HepG2 (cell line): ENCODE measurements at regions not wholly inside any gene's neighbourhood (a gene's known extent, or its start where the extent isn't known, plus 50 kb on each side); places are given as distances from the start of the nearest gene placed in this dataset.

Experiments used
- ATAC-seq: fragments of 200-7000 bp; cut with Tn5 transposase; 3 replicates; pipeline ENCODE4 v1.9.1; 2020; ENCODE audit warnings: mild to moderate bottlenecking, moderate library complexity
- BruUV-seq: library from RNA; stranded (reverse); fragments of 400-500 nt; replicated peaks from 2 replicates; lab custom pipeline; 2021; lab: Mats Ljungman, UMichigan
- CTCF ChIA-PET: fragments of 300-600 bp; formaldehyde crosslinking; extraction: SDS; loops from one replicate; lab custom pipeline; 2021; ENCODE audit warnings: low total read pairs, inconsistent platforms, low intra/inter-chr PET ratio; lab: Yijun Ruan, JAX
- POLR2A ChIA-PET: fragments of 350-600 bp; sonication (Branson Sonifier 250); formaldehyde crosslinking; loops from one replicate; lab custom pipeline; 2020; ENCODE audit warnings: antibody characterized with exemption, inconsistent platforms; lab: Yijun Ruan, JAX
- DNase-seq: peaks from one replicate; pipeline ENCODE4 v3.0.0-alpha.2; 2015; ENCODE audit warnings: low spot score
- FAIRE-seq: peaks from 3 replicates; lab custom pipeline; 2011; peaks lifted over from hg19 to GRCh38; lab: Jason Lieb, UNC
- H2AFZ ChIP-seq: one replicate; pipeline ENCODE4 v1.6.1; 2011; ENCODE audit warnings: low read length, inconsistent platforms
- H3K27ac ChIP-seq: fragments of 300-600 bp; 3 replicates; pipeline ENCODE4 v1.8.0; 2011; ENCODE audit warnings: mixed run types, mild to moderate bottlenecking, mixed read lengths, low read length, inconsistent platforms; ENCODE audit not compliant: insufficient read depth; ENCODE audit errors: extremely low read length
- H3K27me3 ChIP-seq, 2 experiments: fragments of 200-600 bp in 1 of 2; 2 replicates in 1 of 2; 3 replicates in 1 of 2; pipeline versions ENCODE4 v1.6.0 to v1.8.0; 2011; ENCODE audit warnings: low read length in 2 of 2, mild to moderate bottlenecking in 2 of 2, moderate library complexity in 2 of 2, inconsistent platforms in 1 of 2; ENCODE audit not compliant: insufficient read depth in 2 of 2, control insufficient read depth in 1 of 2
- H3K36me3 ChIP-seq, 2 experiments: fragments of 200-600 bp in 1 of 2; replicated peaks in 1 of 2; 2 replicates in 1 of 2; 3 replicates in 1 of 2; pipeline versions ENCODE4 v1.5.1 to v1.8.0; 2011; ENCODE audit warnings: low read length in 2 of 2, inconsistent platforms in 1 of 2; ENCODE audit not compliant: insufficient read depth in 2 of 2, control insufficient read depth in 1 of 2
- H3K4me1 ChIP-seq: 2 replicates; pipeline ENCODE4 v1.5.1; 2012; ENCODE audit warnings: low read length, inconsistent platforms; ENCODE audit not compliant: insufficient read depth
- H3K4me2 ChIP-seq: 2 replicates; pipeline ENCODE4 v1.6.0; 2011; ENCODE audit warnings: low read depth, low read length, inconsistent platforms
- H3K4me3 ChIP-seq, 3 experiments: fragments of 200-600 bp in 1 of 3; sonication (generic), shearing (Covaris generic) in 1 of 3; replicated peaks in 1 of 3; 2 replicates each; pipeline ENCODE4 v1.5.1; 2011 to 2016; ENCODE audit warnings: low read length in 3 of 3, inconsistent platforms in 2 of 3, low read depth in 2 of 3, mild to moderate bottlenecking in 2 of 3, control low read depth in 1 of 3, mixed read lengths in 1 of 3; ENCODE audit not compliant: insufficient read depth in 1 of 3
- H3K79me2 ChIP-seq: one replicate; pipeline ENCODE4 v1.6.1; 2011; ENCODE audit warnings: low read length, inconsistent platforms; ENCODE audit not compliant: insufficient read depth
- H3K9ac ChIP-seq: 2 replicates; pipeline ENCODE4 v1.6.0; 2011; ENCODE audit warnings: mild to moderate bottlenecking, low read depth, low read length, inconsistent platforms; ENCODE audit not compliant: insufficient read depth
- H3K9me3 ChIP-seq: 2 replicates; pipeline ENCODE4 v1.5.1; 2012; ENCODE audit warnings: mild to moderate bottlenecking, low read length
- H4K20me1 ChIP-seq: 2 replicates; pipeline ENCODE4 v1.6.0; 2011; ENCODE audit warnings: inconsistent platforms, mild to moderate bottlenecking, low read length, moderate library complexity; ENCODE audit not compliant: insufficient read depth
- ARNT ChIP-seq: fragments of 450-650 bp; IDR thresholded peaks from 2 replicates; pipeline ENCODE4 v1.6.1; 2017
- CCDC6 ChIP-seq: sonication (generic); formaldehyde crosslinking; IDR thresholded peaks from 2 replicates; pipeline ENCODE4 v1.8.1; 2022; ENCODE audit warnings: mild to moderate bottlenecking, missing genetic modification reagents, moderate library complexity
- DPF2 ChIP-seq: sonication (generic); formaldehyde crosslinking; IDR thresholded peaks from 2 replicates; pipeline ENCODE4 v1.4.0; 2020; ENCODE audit warnings: mild to moderate bottlenecking, low read depth, missing genetic modification reagents, borderline replicate concordance
- SRF ChIP-seq: IDR thresholded peaks from 2 replicates; pipeline ENCODE4 v1.6.1; 2011; ENCODE audit warnings: mild to moderate bottlenecking, low read depth, low read length, moderate library complexity
- UBTF ChIP-seq: sonication (generic); formaldehyde crosslinking; IDR thresholded peaks from 2 replicates; pipeline ENCODE4 v1.4.0; 2020; ENCODE audit warnings: mild to moderate bottlenecking, missing genetic modification reagents
- ZBTB14 ChIP-seq: sonication (generic); formaldehyde crosslinking; IDR thresholded peaks from 2 replicates; pipeline ENCODE4 v1.4.0; 2020; ENCODE audit warnings: missing genetic modification reagents
- ZFP36L1 ChIP-seq: sonication (generic); formaldehyde crosslinking; IDR thresholded peaks from 2 replicates; pipeline ENCODE4 v1.8.0; 2022; ENCODE audit warnings: mild to moderate bottlenecking, missing genetic modification reagents, moderate library complexity
- ZNF547 ChIP-seq: sonication (generic); formaldehyde crosslinking; IDR thresholded peaks from 2 replicates; pipeline ENCODE4 v1.5.1; 2020; ENCODE audit warnings: mild to moderate bottlenecking, missing genetic modification reagents
- ZNF75D ChIP-seq: sonication (generic); formaldehyde crosslinking; IDR thresholded peaks from 2 replicates; pipeline ENCODE4 v1.8.1; 2023; ENCODE audit warnings: missing genetic modification reagents, mild to moderate bottlenecking, borderline replicate concordance
- ZNF790 ChIP-seq: sonication (generic); formaldehyde crosslinking; IDR thresholded peaks from 2 replicates; pipeline ENCODE4 v1.8.0; 2022; ENCODE audit warnings: missing genetic modification reagents, mild to moderate bottlenecking, borderline replicate concordance
- ZZZ3 ChIP-seq: sonication (generic); formaldehyde crosslinking; IDR thresholded peaks from 2 replicates; pipeline ENCODE4 v1.4.0; 2020; ENCODE audit warnings: missing genetic modification reagents, mild to moderate bottlenecking, borderline replicate concordance
- WGBS: methylation state at CpG from one replicate; pipeline ENCODE4 v1.1.6; 2017; ENCODE audit warnings: low lambda C conversion rate; 5-methylcytosine and 5-hydroxymethylcytosine counted together
- in situ Hi-C: cut with HindIII; loops from 2 replicates; pipeline ENCODE4 v1.10.0; 2017; ENCODE audit warnings: low pct_unique_long_range_greater_than_20kb; ENCODE audit not compliant: extremely low pct_ligation_motif_present
- intact Hi-C: fragments of 100-400 bp; cut with micrococcal nuclease; formaldehyde crosslinking; loops from one replicate; pipeline ENCODE4 v1.10.0; 2022; ENCODE audit not compliant: unreplicated experiment
- TF ChIP-seq, protein P1 (sequence below): sonication (generic); formaldehyde crosslinking; IDR thresholded peaks from 2 replicates; pipeline ENCODE4 v1.5.0; 2020; ENCODE audit warnings: mild to moderate bottlenecking, missing genetic modification reagents
- TF ChIP-seq, protein P2 (sequence below): sonication (generic); IDR thresholded peaks from 2 replicates; pipeline ENCODE4 v1.6.1; 2016; ENCODE audit warnings: low read depth, borderline replicate concordance
- TF ChIP-seq, protein P3 (sequence below): sonication (generic); formaldehyde crosslinking; IDR thresholded peaks from 2 replicates; pipeline ENCODE4 v1.9.0; 2021; ENCODE audit warnings: missing genetic modification reagents, borderline replicate concordance

- TF ChIP-seq CCDC6 (CRISPR knock-in tag) (no peak), ZZZ3 (CRISPR knock-in tag) (no peak)
Observed at GRCh38 chr1:98453066-98453465, 208.5 kb upstream of the SNX7 start (continued).

- intact Hi-C loops, result no loop called here
- no peaks in the 10 kb centered on the region for H3K4me1 ChIP-seq
- H2AFZ ChIP-seq, result no peak overlapping the region
- 24% methylated on average over 2 of the region's 2 CpGs for WGBS
- no TSS peak for BruUV-seq
- TF ChIP-seq ARNT (no peak), SRF (no peak), DPF2 (no peak), UBTF (CRISPR knock-in tag) (no peak), ZFP36L1 (CRISPR knock-in tag) (no peak), ZNF75D (CRISPR knock-in tag) (no peak), ZBTB14 (CRISPR knock-in tag) (no peak), ZNF547 (CRISPR knock-in tag) (no peak), ZNF790 (no peak)
- TF ChIP-seq, protein P1, sequence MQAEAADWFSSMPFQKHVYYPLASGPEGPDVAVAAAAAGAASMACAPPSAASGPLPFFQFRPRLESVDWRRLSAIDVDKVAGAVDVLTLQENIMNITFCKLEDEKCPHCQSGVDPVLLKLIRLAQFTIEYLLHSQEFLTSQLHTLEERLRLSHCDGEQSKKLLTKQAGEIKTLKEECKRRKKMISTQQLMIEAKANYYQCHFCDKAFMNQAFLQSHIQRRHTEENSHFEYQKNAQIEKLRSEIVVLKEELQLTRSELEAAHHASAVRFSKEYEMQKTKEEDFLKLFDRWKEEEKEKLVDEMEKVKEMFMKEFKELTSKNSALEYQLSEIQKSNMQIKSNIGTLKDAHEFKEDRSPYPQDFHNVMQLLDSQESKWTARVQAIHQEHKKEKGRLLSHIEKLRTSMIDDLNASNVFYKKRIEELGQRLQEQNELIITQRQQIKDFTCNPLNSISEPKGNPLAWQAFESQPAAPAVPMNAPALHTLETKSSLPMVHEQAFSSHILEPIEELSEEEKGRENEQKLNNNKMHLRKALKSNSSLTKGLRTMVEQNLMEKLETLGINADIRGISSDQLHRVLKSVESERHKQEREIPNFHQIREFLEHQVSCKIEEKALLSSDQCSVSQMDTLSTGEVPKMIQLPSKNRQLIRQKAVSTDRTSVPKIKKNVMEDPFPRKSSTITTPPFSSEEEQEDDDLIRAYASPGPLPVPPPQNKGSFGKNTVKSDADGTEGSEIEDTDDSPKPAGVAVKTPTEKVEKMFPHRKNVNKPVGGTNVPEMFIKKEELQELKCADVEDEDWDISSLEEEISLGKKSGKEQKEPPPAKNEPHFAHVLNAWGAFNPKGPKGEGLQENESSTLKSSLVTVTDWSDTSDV (CRISPR knock-in tag), result no peak
- TF ChIP-seq, protein P2, sequence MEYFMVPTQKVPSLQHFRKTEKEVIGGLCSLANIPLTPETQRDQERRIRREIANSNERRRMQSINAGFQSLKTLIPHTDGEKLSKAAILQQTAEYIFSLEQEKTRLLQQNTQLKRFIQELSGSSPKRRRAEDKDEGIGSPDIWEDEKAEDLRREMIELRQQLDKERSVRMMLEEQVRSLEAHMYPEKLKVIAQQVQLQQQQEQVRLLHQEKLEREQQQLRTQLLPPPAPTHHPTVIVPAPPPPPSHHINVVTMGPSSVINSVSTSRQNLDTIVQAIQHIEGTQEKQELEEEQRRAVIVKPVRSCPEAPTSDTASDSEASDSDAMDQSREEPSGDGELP, result no peak
- TF ChIP-seq, protein P3, sequence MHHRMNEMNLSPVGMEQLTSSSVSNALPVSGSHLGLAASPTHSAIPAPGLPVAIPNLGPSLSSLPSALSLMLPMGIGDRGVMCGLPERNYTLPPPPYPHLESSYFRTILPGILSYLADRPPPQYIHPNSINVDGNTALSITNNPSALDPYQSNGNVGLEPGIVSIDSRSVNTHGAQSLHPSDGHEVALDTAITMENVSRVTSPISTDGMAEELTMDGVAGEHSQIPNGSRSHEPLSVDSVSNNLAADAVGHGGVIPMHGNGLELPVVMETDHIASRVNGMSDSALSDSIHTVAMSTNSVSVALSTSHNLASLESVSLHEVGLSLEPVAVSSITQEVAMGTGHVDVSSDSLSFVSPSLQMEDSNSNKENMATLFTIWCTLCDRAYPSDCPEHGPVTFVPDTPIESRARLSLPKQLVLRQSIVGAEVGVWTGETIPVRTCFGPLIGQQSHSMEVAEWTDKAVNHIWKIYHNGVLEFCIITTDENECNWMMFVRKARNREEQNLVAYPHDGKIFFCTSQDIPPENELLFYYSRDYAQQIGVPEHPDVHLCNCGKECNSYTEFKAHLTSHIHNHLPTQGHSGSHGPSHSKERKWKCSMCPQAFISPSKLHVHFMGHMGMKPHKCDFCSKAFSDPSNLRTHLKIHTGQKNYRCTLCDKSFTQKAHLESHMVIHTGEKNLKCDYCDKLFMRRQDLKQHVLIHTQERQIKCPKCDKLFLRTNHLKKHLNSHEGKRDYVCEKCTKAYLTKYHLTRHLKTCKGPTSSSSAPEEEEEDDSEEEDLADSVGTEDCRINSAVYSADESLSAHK (CRISPR knock-in tag), result no peak
- CTCF ChIA-PET, result no interaction called here
- FAIRE-seq (no peak), DNase-seq (no peak), ATAC-seq (no peak)
- no peaks in the 10 kb centered on the region for H4K20me1 ChIP-seq
- no peak overlapping the region for H3K27ac ChIP-seq
- POLR2A ChIA-PET, result no interaction called here
- H3K9ac ChIP-seq, result no peak overlapping the region
- in situ Hi-C loops, result no loop called here
- H3K4me3 ChIP-seq, result no peak overlapping the region
- no peaks in the 10 kb centered on the region for H3K79me2 ChIP-seq
- H3K4me2 ChIP-seq, result no peak overlapping the region
- no peaks in the 10 kb centered on the region for H3K27me3 ChIP-seq
- no peaks in the 10 kb centered on the region for H3K9me3 ChIP-seq
- no peaks in the 10 kb centered on the region for H3K36me3 ChIP-seq
Observed at GRCh38 chr1:98452162-98452561, 209.4 kb upstream of the SNX7 start.
